ENCODE measurements at regions not wholly inside any gene's neighbourhood (a gene's known extent, or its start where the extent isn't known, plus 50 kb on each side); places are given as distances from the start of the nearest gene placed in this dataset.

- FAIRE-seq (no peak), DNase-seq (peak in 1 of 5 donors; percentile 22)
- intact Hi-C loops (cut with DNase I): no loop called here
- H3K9me3 ChIP-seq (ENCODE audit: control insufficient read depth in 2 of 3, insufficient read depth in 1 of 3, low read length in 3 of 3): no peaks in the 10 kb centered on the region
- no peak for TF ChIP-seq CTCF (IDR thresholded peaks at IDR 0.05; ENCODE audit: borderline replicate concordance, extremely low read depth, insufficient read depth)
- H3K27ac ChIP-seq (ENCODE audit: low read depth in 2 of 2, low read length in 2 of 2): no peak overlapping the region
- no peak overlapping the region for H3K4me3 ChIP-seq (ENCODE audit: low read length in 3 of 3)
- H3K36me3 ChIP-seq (ENCODE audit: control insufficient read depth in 2 of 3, insufficient read depth in 3 of 3, low read length in 3 of 3): no peaks in the 10 kb centered on the region
- no peaks in the 10 kb centered on the region for H3K27me3 ChIP-seq (ENCODE audit: control insufficient read depth, insufficient read depth, low read length)
- no peaks in the 10 kb centered on the region for H3K4me1 ChIP-seq (ENCODE audit: control insufficient read depth in 2 of 3, insufficient read depth in 2 of 3, low read depth in 1 of 3, low read length in 3 of 3)
- no peak overlapping the region for H3K9ac ChIP-seq (ENCODE audit: low read length in 3 of 3)
Measured at GRCh38 chr1:219296430-219297355, 123.0 kb downstream of the LYPLAL1 start.

- Histone ChIP-seq H3K9ac (ENCODE audit: low read length in 3 of 3) (no peak overlapping the region), H3K4me3 (ENCODE audit: low read length in 3 of 3) (no peak overlapping the region), H3K4me1 (ENCODE audit: control insufficient read depth in 2 of 3, insufficient read depth in 2 of 3, low read depth in 1 of 3, low read length in 3 of 3) (no peaks in the 10 kb centered on the region), H3K27me3 (ENCODE audit: control insufficient read depth, insufficient read depth, low read length) (no peaks in the 10 kb centered on the region), H3K9me3 (ENCODE audit: control insufficient read depth in 2 of 3, insufficient read depth in 1 of 3, low read length in 3 of 3) (no peaks in the 10 kb centered on the region), H3K27ac (ENCODE audit: low read depth in 2 of 2, low read length in 2 of 2) (no peak overlapping the region), H3K36me3 (ENCODE audit: control insufficient read depth in 2 of 3, insufficient read depth in 3 of 3, low read length in 3 of 3) (no peaks in the 10 kb centered on the region)
- TF ChIP-seq CTCF (IDR thresholded peaks at IDR 0.05; ENCODE audit: borderline replicate concordance, extremely low read depth, insufficient read depth): no peak
- DNase-seq (no peak), FAIRE-seq (no peak)
- intact Hi-C loops (cut with DNase I): no loop called here
Measured at GRCh38 chr1:219294251-219294650, 120.6 kb downstream of the LYPLAL1 start.

GRCh38 chr1:219293410-219293809, 119.7 kb downstream of the LYPLAL1 start:
- peak in 1 of 5 donors; percentile 45 for DNase-seq
- TF ChIP-seq CTCF (IDR thresholded peaks at IDR 0.05; ENCODE audit: borderline replicate concordance, extremely low read depth, insufficient read depth): no peak
- H3K36me3 ChIP-seq (ENCODE audit: control insufficient read depth in 2 of 3, insufficient read depth in 3 of 3, low read length in 3 of 3): no peaks in the 10 kb centered on the region
- FAIRE-seq: no peak
- intact Hi-C loops (cut with DNase I): no loop called here
- H3K9ac ChIP-seq (ENCODE audit: low read length in 3 of 3): no peak overlapping the region
- no peaks in the 10 kb centered on the region for H3K27me3 ChIP-seq (ENCODE audit: control insufficient read depth, insufficient read depth, low read length)
- no peak overlapping the region for H3K4me3 ChIP-seq (ENCODE audit: low read length in 3 of 3)
- H3K27ac ChIP-seq (ENCODE audit: low read depth in 2 of 2, low read length in 2 of 2): no peak overlapping the region
- no peaks in the 10 kb centered on the region for H3K4me1 ChIP-seq (ENCODE audit: control insufficient read depth in 2 of 3, insufficient read depth in 2 of 3, low read depth in 1 of 3, low read length in 3 of 3)
- no peaks in the 10 kb centered on the region for H3K9me3 ChIP-seq (ENCODE audit: control insufficient read depth in 2 of 3, insufficient read depth in 1 of 3, low read length in 3 of 3)

Measured in kidney (tissue), 13 donors.